ENCODE measurements at regions not wholly inside any gene's neighbourhood (a gene's known extent, or its start where the extent isn't known, plus 50 kb on each side); places are given as distances from the start of the nearest gene placed in this dataset.

- TF ChIP-seq CTCF (conservative IDR thresholded peaks at IDR 0.05 in 1 of 2, IDR thresholded peaks at IDR 0.05 in 1 of 2; ENCODE audit: low read depth in 1 of 2, low read length in 2 of 2) (no peak), EZH2 (IDR thresholded peaks at IDR 0.05; ENCODE audit: low read length, missing control alignments) (no peak)
Measured at GRCh38 chr5:31090467-31090866, 103.0 kb upstream of the CDH6 start.

Measured in fibroblast of lung (primary cell).